ENCODE measurements at regions not wholly inside any gene's neighbourhood (a gene's known extent, or its start where the extent isn't known, plus 50 kb on each side); places are given as distances from the start of the nearest gene placed in this dataset.

GRCh38 chr2:6667326-6667725 lies 198.4 kb downstream of the CMPK2 start:
- Histone ChIP-seq H3K79me2 (ENCODE audit: control insufficient read depth, insufficient read depth, low read length) (no peaks in the 10 kb centered on the region), H3K27me3 (ENCODE audit: control insufficient read depth, extremely low read depth, insufficient read depth, low read length) (no peaks in the 10 kb centered on the region), H3K36me3 (ENCODE audit: control insufficient read depth in 2 of 2, extremely low read depth in 1 of 2, insufficient read depth in 2 of 2, low read length in 2 of 2) (no peaks in the 10 kb centered on the region), H4K20me1 (ENCODE audit: control insufficient read depth, extremely low read depth, insufficient read depth, low read length) (no peaks in the 10 kb centered on the region), H3K27ac (ENCODE audit: control insufficient read depth, insufficient read depth, low read length) (no peak overlapping the region), H2AFZ (ENCODE audit: control insufficient read depth, low read length) (no peak overlapping the region), H3K4me2 (ENCODE audit: control insufficient read depth, extremely low read depth, insufficient read depth, low read depth, low read length) (no peak overlapping the region), H3K9me1 (ENCODE audit: control insufficient read depth, extremely low read depth, insufficient read depth, low read length) (no peaks in the 10 kb centered on the region), H3K4me1 (ENCODE audit: control insufficient read depth, extremely low read depth, insufficient read depth, low read length) (no peaks in the 10 kb centered on the region), H3K9ac (ENCODE audit: control insufficient read depth, extremely low read depth, insufficient read depth, low read length) (no peak overlapping the region), H3K4me3 (ENCODE audit: control insufficient read depth in 2 of 3, extremely low read depth in 1 of 3, insufficient read depth in 2 of 3, low read depth in 1 of 3, low read length in 3 of 3) (no peak overlapping the region), H3K9me3 (ENCODE audit: control insufficient read depth, low read depth, low read length) (no peaks in the 10 kb centered on the region)
- no peak for FAIRE-seq
- DNase-seq (ENCODE audit: low read depth, low spot score): no peak
- dilution Hi-C loops (cut with MboI; ENCODE audit: extremely low pct_ligation_motif_present, low sequenced_read_pairs): no loop called here
- TF ChIP-seq CTCF (optimal IDR thresholded peaks at IDR 0.05 in 1 of 3, IDR thresholded peaks at IDR 0.05 in 1 of 3, conservative IDR thresholded peaks at IDR 0.05 in 1 of 3; ENCODE audit: extremely low read depth in 1 of 3, insufficient read depth in 2 of 3, low read length in 3 of 3): no peak
- TF ChIP-seq EZH2 (IDR thresholded peaks at IDR 0.05; ENCODE audit: low read length): no peak

DNA sequence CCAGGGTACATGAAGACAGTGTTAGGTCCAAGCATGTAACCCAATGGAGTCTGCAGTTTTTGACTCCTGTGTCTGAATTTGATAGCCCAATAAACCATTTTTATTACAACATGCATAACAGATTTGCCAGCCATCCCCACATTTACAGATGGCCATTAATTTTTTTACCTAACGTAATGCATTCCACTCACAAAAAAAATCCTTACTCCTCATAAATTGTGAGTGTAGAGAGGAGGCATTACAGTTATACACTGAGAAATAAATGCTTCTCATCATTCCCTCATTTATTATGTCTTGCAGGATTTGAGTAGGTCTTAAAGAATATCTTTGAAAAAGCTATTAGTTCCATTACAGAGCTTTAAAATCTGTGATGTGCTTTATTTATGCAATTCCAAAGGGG lies 193.8 kb downstream of the CMPK2 start:
- no peak overlapping the region for H3K4me3 ChIP-seq (ENCODE audit: control insufficient read depth in 2 of 3, extremely low read depth in 1 of 3, insufficient read depth in 2 of 3, low read depth in 1 of 3, low read length in 3 of 3)
- FAIRE-seq: no peak

More for the DNA sequence above, 193.8 kb downstream of the CMPK2 start:
- no peaks in the 10 kb centered on the region for H3K4me1 ChIP-seq (ENCODE audit: control insufficient read depth, extremely low read depth, insufficient read depth, low read length)
- H2AFZ ChIP-seq (ENCODE audit: control insufficient read depth, low read length): no peak overlapping the region
- no peaks in the 10 kb centered on the region for H3K36me3 ChIP-seq (ENCODE audit: control insufficient read depth in 2 of 2, extremely low read depth in 1 of 2, insufficient read depth in 2 of 2, low read length in 2 of 2)
- H3K9me1 ChIP-seq (ENCODE audit: control insufficient read depth, extremely low read depth, insufficient read depth, low read length): no peaks in the 10 kb centered on the region
- H3K27ac ChIP-seq (ENCODE audit: control insufficient read depth, insufficient read depth, low read length): no peak overlapping the region
- no peaks in the 10 kb centered on the region for H3K27me3 ChIP-seq (ENCODE audit: control insufficient read depth, extremely low read depth, insufficient read depth, low read length)
- no peaks in the 10 kb centered on the region for H4K20me1 ChIP-seq (ENCODE audit: control insufficient read depth, extremely low read depth, insufficient read depth, low read length)
- no peak overlapping the region for H3K9ac ChIP-seq (ENCODE audit: control insufficient read depth, extremely low read depth, insufficient read depth, low read length)
- TF ChIP-seq EZH2 (IDR thresholded peaks at IDR 0.05; ENCODE audit: low read length): no peak
- TF ChIP-seq CTCF (optimal IDR thresholded peaks at IDR 0.05 in 1 of 3, IDR thresholded peaks at IDR 0.05 in 1 of 3, conservative IDR thresholded peaks at IDR 0.05 in 1 of 3; ENCODE audit: extremely low read depth in 1 of 3, insufficient read depth in 2 of 3, low read length in 3 of 3): no peak
- dilution Hi-C loops (cut with MboI; ENCODE audit: extremely low pct_ligation_motif_present, low sequenced_read_pairs): no loop called here
- H3K4me2 ChIP-seq (ENCODE audit: control insufficient read depth, extremely low read depth, insufficient read depth, low read depth, low read length): no peak overlapping the region
- no peak for DNase-seq (ENCODE audit: low read depth, low spot score)
- no peaks in the 10 kb centered on the region for H3K79me2 ChIP-seq (ENCODE audit: control insufficient read depth, insufficient read depth, low read length)
- no peaks in the 10 kb centered on the region for H3K9me3 ChIP-seq (ENCODE audit: control insufficient read depth, low read depth, low read length)
